IMR-90 (cell line): ENCODE measurements at regions not wholly inside any gene's neighbourhood (a gene's known extent, or its start where the extent isn't known, plus 50 kb on each side); places are given as distances from the start of the nearest gene placed in this dataset.

Experiments used
- ATAC-seq: fragments of 200-7000 bp; cut with Tn5 transposase; 2 replicates; pipeline ENCODE4 v1.9.1; 2020; ENCODE audit warnings: low read depth, mild to moderate bottlenecking, moderate library complexity
- BruUV-seq: library from RNA; stranded (reverse); fragments of 400-500 nt; replicated peaks from 2 replicates; lab custom pipeline; 2021; lab: Mats Ljungman, UMichigan
- CTCF ChIA-PET: fragments of 300-600 bp; formaldehyde crosslinking; extraction: SDS; loops from one replicate; lab custom pipeline; 2021; ENCODE audit warnings: antibody characterized with exemption; lab: Yijun Ruan, JAX
- POLR2A ChIA-PET: fragments of 300-600 bp; sonication (Branson Sonifier 250); formaldehyde crosslinking; loops from one replicate; lab custom pipeline; 2022; ENCODE audit warnings: antibody characterized with exemption; ENCODE audit not compliant: unreplicated experiment; lab: Charles Lee
- DNase-seq: peaks from one replicate; pipeline ENCODE4 v3.0.0; 2013
- H2AFZ ChIP-seq: replicated peaks from 2 replicates; pipeline ENCODE3; 2013; ENCODE audit warnings: low read length, mild to moderate bottlenecking; ENCODE audit not compliant: poor library complexity
- H2AK5ac ChIP-seq: 2 replicates; pipeline ENCODE4 v1.6.1; 2013; ENCODE audit warnings: low read depth, low read length, inconsistent platforms
- H2AK9ac ChIP-seq: replicated peaks from 2 replicates; pipeline ENCODE3; 2013; ENCODE audit warnings: mild to moderate bottlenecking, low read depth, low read length, moderate library complexity; ENCODE audit not compliant: poor library complexity
- H2BK120ac ChIP-seq: 2 replicates; pipeline ENCODE4 v1.6.1; 2013; ENCODE audit warnings: low read depth, low read length, inconsistent platforms
- H2BK15ac ChIP-seq: 3 replicates; pipeline ENCODE4 v1.6.1; 2013; ENCODE audit warnings: low read depth, low read length, inconsistent platforms
- H2BK20ac ChIP-seq: 2 replicates; pipeline ENCODE4 v1.6.1; 2013; ENCODE audit warnings: low read depth, mild to moderate bottlenecking, inconsistent platforms, low read length, moderate library complexity
- H2BK5ac ChIP-seq: 2 replicates; pipeline ENCODE4 v1.6.1; 2013; ENCODE audit warnings: mild to moderate bottlenecking, low read depth, low read length, inconsistent platforms; ENCODE audit not compliant: poor library complexity, severe bottlenecking
- H3K14ac ChIP-seq: replicated peaks from 2 replicates; pipeline ENCODE4 v1.6.1; 2013; ENCODE audit warnings: low read depth, low read length, inconsistent platforms
- H3K18ac ChIP-seq: 2 replicates; pipeline ENCODE4 v1.6.1; 2013; ENCODE audit warnings: low read depth, low read length, control low read depth
- H3K23ac ChIP-seq: 2 replicates; pipeline ENCODE4 v1.6.1; 2013; ENCODE audit warnings: low read depth, low read length, inconsistent platforms
- H3K27ac ChIP-seq: 2 replicates; pipeline ENCODE4 v1.5.1; 2013; ENCODE audit warnings: mild to moderate bottlenecking, control low read depth, low read length; ENCODE audit not compliant: insufficient read depth
- H3K27me3 ChIP-seq: 2 replicates; pipeline ENCODE4 v1.6.1; 2013; ENCODE audit warnings: low read length; ENCODE audit not compliant: control insufficient read depth, insufficient read depth
- H3K36me3 ChIP-seq: 2 replicates; pipeline ENCODE4 v1.6.1; 2013; ENCODE audit warnings: low read length, mixed read lengths; ENCODE audit not compliant: control insufficient read depth, insufficient read depth
- H3K4ac ChIP-seq: 2 replicates; pipeline ENCODE4 v1.6.1; 2013; ENCODE audit warnings: low read depth, low read length, inconsistent platforms
- H3K4me1 ChIP-seq: 2 replicates; pipeline ENCODE4 v1.6.1; 2013; ENCODE audit warnings: low read length, mixed read lengths; ENCODE audit not compliant: control insufficient read depth, insufficient read depth
- H3K4me2 ChIP-seq: 2 replicates; pipeline ENCODE4 v1.6.1; 2013; ENCODE audit warnings: low read depth, mild to moderate bottlenecking, control low read depth, low read length, moderate library complexity
- H3K4me3 ChIP-seq: 2 replicates; pipeline ENCODE4 v1.5.1; 2013; ENCODE audit warnings: low read depth, mild to moderate bottlenecking, control low read depth, low read length, moderate library complexity; ENCODE audit not compliant: insufficient read depth
- H3K56ac ChIP-seq: 2 replicates; pipeline ENCODE4 v1.6.1; 2013; ENCODE audit warnings: low read length, inconsistent platforms; ENCODE audit not compliant: insufficient read depth; ENCODE audit errors: extremely low read depth
- H3K79me1 ChIP-seq, 2 experiments: 2 replicates each; pipeline ENCODE4 v1.6.1; 2013; ENCODE audit warnings: low read length in 2 of 2, inconsistent platforms in 1 of 2, low read depth in 1 of 2
- H3K9ac ChIP-seq: 2 replicates; pipeline ENCODE4 v1.6.1; 2013; ENCODE audit warnings: low read depth, low read length, control low read depth
- H3K9me1 ChIP-seq: 2 replicates; pipeline ENCODE4 v1.6.1; 2013; ENCODE audit warnings: low read length, inconsistent platforms; ENCODE audit not compliant: insufficient read depth
- H3K9me3 ChIP-seq: 2 replicates; pipeline ENCODE4 v1.6.1; 2013; ENCODE audit warnings: low read length; ENCODE audit not compliant: control insufficient read depth, insufficient read depth
- H4K20me1 ChIP-seq: 2 replicates; pipeline ENCODE4 v1.6.1; 2013; ENCODE audit warnings: low read length, inconsistent platforms; ENCODE audit not compliant: insufficient read depth
- H4K5ac ChIP-seq: 2 replicates; pipeline ENCODE4 v1.6.1; 2013; ENCODE audit warnings: mild to moderate bottlenecking, low read depth, low read length, control low read depth
- H4K8ac ChIP-seq, 2 experiments: 2 replicates each; pipeline ENCODE4 v1.6.1; 2013; ENCODE audit warnings: low read depth in 2 of 2, low read length in 2 of 2, control low read depth in 1 of 2, inconsistent platforms in 1 of 2
- H4K91ac ChIP-seq: 2 replicates; pipeline ENCODE4 v1.6.1; 2013; ENCODE audit warnings: low read depth, low read length, inconsistent platforms; ENCODE audit not compliant: insufficient read depth
- CEBPB ChIP-seq: IDR thresholded peaks from 2 replicates; pipeline ENCODE4 v1.6.1; 2012; ENCODE audit warnings: low read depth, low read length, improper control_type of control experiment
- CHD1 ChIP-seq: IDR thresholded peaks from 2 replicates; pipeline ENCODE4 v1.6.1; 2012; ENCODE audit warnings: low read depth, low read length, improper control_type of control experiment
- CTCF ChIP-seq: conservative IDR thresholded peaks from 2 replicates; pipeline ENCODE4 v1.5.1; 2012; ENCODE audit warnings: mild to moderate bottlenecking, low read depth, low read length, improper control_type of control experiment
- ELK1 ChIP-seq: fragments of 150-350 bp; IDR thresholded peaks from 2 replicates; pipeline ENCODE4 v1.6.1; 2016; ENCODE audit warnings: low read depth, mild to moderate bottlenecking, low read length, moderate library complexity, borderline replicate concordance
- FOS ChIP-seq: fragments of 150-350 bp; IDR thresholded peaks from 2 replicates; pipeline ENCODE4 v1.6.1; 2016; ENCODE audit warnings: low read depth, low read length
- MAFK ChIP-seq: IDR thresholded peaks from 2 replicates; pipeline ENCODE4 v1.6.1; 2012; ENCODE audit warnings: low read depth, low read length, improper control_type of control experiment
- MAZ ChIP-seq: IDR thresholded peaks from 2 replicates; pipeline ENCODE4 v1.6.1; 2012; ENCODE audit warnings: low read depth, mild to moderate bottlenecking, low read length, improper control_type of control experiment, moderate library complexity, borderline replicate concordance
- MXI1 ChIP-seq: IDR thresholded peaks from 2 replicates; pipeline ENCODE4 v1.6.1; 2012; ENCODE audit warnings: low read depth, mild to moderate bottlenecking, low read length, moderate library complexity, borderline replicate concordance
- POLR2A ChIP-seq: IDR thresholded peaks from 2 replicates; pipeline ENCODE4 v1.6.1; 2012; ENCODE audit warnings: mild to moderate bottlenecking, low read depth, low read length
- RAD21 ChIP-seq: IDR thresholded peaks from 2 replicates; pipeline ENCODE4 v1.6.1; 2012; ENCODE audit warnings: low read length, improper control_type of control experiment
- RCOR1 ChIP-seq: IDR thresholded peaks from 2 replicates; pipeline ENCODE4 v1.6.1; 2012; ENCODE audit warnings: mild to moderate bottlenecking, low read length, improper control_type of control experiment; ENCODE audit not compliant: insufficient replicate concordance
- RFX5 ChIP-seq: IDR thresholded peaks from 2 replicates; pipeline ENCODE4 v1.8.0; 2012; ENCODE audit warnings: low read depth, mild to moderate bottlenecking, low read length, moderate library complexity
- USF2 ChIP-seq: fragments of 150-350 bp; IDR thresholded peaks from 2 replicates; pipeline ENCODE4 v1.6.1; 2017; ENCODE audit warnings: mild to moderate bottlenecking, antibody characterized with exemption, low read length, low read depth
- WGBS, 2 experiments: methylation state at CpG; one replicate each; pipeline versions ENCODE4 v1.1.5 to v1.1.7; 2013; ENCODE audit warnings: missing lambda C conversion rate in 2 of 2; ENCODE audit not compliant: insufficient read length in 1 of 2; ENCODE audit errors: extremely low coverage in 2 of 2; 5-methylcytosine and 5-hydroxymethylcytosine counted together
- dilution Hi-C: fragments of 300-500 bp; cut with HindIII; formaldehyde crosslinking; loops from one replicate; pipeline ENCODE4 v1.14.3; 2018; ENCODE audit warnings: low sequenced_read_pairs; ENCODE audit not compliant: unreplicated experiment
- in situ Hi-C: fragments of 300-500 bp; cut with MboI; formaldehyde crosslinking; loops from 3 replicates; pipeline ENCODE4 v1.14.3; 2019; ENCODE audit warnings: low sequenced_read_pairs, inconsistent platforms, mixed read lengths
- intact Hi-C: fragments of 100-400 bp; cut with micrococcal nuclease; formaldehyde crosslinking; loops from 2 replicates; pipeline ENCODE4 v1.10.0; 2022

DNA sequence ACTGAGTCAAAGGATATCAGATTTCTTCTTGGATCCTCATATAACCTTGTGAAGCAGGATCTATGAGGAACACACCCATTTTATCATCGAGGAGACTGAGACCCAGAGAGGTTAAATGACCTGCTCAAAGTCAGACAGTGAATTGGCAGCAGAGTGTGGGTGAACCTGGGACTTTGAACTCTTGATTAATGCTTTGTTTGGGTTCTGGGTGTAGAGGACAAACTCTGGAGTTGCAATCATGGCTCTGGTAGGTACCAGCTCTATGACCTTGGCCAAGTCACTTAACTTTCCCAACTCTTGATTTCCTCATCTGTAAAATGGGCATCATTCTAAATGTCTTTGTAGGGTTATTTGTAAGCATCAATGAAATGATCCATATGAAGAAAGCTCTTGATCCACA, 166.4 kb downstream of the HAPSTR1 start:
- BruUV-seq = no TSS peak
- DNase-seq (no peak), ATAC-seq (no peak)
- no peaks in the 10 kb centered on the region for H3K79me1 ChIP-seq
- no peak overlapping the region for H4K8ac ChIP-seq
- no peaks in the 10 kb centered on the region for H3K36me3 ChIP-seq
- H2BK20ac ChIP-seq = no peak overlapping the region
- no peaks in the 10 kb centered on the region for H3K9me1 ChIP-seq
- in situ Hi-C loops = no loop called here
- no peaks in the 10 kb centered on the region for H3K27me3 ChIP-seq
- H3K4me2 ChIP-seq = no peak overlapping the region
- CTCF ChIA-PET = no interaction called here
- WGBS, 2 experiments = no CpG with 5 or more reads among the region's 1 CpG
- POLR2A ChIA-PET = no interaction called here
- H3K4me1 ChIP-seq = no peaks in the 10 kb centered on the region
- no peak overlapping the region for H3K18ac ChIP-seq
- dilution Hi-C loops = no loop called here
- H2AK9ac ChIP-seq = no peak overlapping the region
- no peak overlapping the region for H2BK5ac ChIP-seq
- H2AK5ac ChIP-seq = no peak overlapping the region
- intact Hi-C loops = loop anchor here (1.0 kb wide), 1 partner anchor 1251 kb away; no protein-coding TSS in a partner anchor
- no peaks in the 10 kb centered on the region for H4K20me1 ChIP-seq
- no peak overlapping the region for H3K27ac ChIP-seq
- H3K9me3 ChIP-seq = no peaks in the 10 kb centered on the region
- no peak overlapping the region for H4K91ac ChIP-seq
- no peak overlapping the region for H3K4ac ChIP-seq
- no peak overlapping the region for H3K23ac ChIP-seq
- no peak overlapping the region for H3K56ac ChIP-seq
- H3K4me3 ChIP-seq = no peak overlapping the region
- H4K5ac ChIP-seq = no peak overlapping the region
- H2AFZ ChIP-seq = no peak overlapping the region
- TF ChIP-seq POLR2A (no peak), MAZ (no peak), RAD21 (no peak), MAFK (no peak), CEBPB (no peak), USF2 (no peak), RCOR1 (no peak), ELK1 (no peak), FOS (no peak), CHD1 (no peak), MXI1 (no peak), RFX5 (no peak), CTCF (no peak)
- H3K9ac ChIP-seq = no peak overlapping the region
- H3K14ac ChIP-seq = no peak overlapping the region
- no peak overlapping the region for H2BK15ac ChIP-seq
- H2BK120ac ChIP-seq = no peak overlapping the region
